ENCODE measurements at regions not wholly inside any gene's neighbourhood (a gene's known extent, or its start where the extent isn't known, plus 50 kb on each side); places are given as distances from the start of the nearest gene placed in this dataset.

DNA sequence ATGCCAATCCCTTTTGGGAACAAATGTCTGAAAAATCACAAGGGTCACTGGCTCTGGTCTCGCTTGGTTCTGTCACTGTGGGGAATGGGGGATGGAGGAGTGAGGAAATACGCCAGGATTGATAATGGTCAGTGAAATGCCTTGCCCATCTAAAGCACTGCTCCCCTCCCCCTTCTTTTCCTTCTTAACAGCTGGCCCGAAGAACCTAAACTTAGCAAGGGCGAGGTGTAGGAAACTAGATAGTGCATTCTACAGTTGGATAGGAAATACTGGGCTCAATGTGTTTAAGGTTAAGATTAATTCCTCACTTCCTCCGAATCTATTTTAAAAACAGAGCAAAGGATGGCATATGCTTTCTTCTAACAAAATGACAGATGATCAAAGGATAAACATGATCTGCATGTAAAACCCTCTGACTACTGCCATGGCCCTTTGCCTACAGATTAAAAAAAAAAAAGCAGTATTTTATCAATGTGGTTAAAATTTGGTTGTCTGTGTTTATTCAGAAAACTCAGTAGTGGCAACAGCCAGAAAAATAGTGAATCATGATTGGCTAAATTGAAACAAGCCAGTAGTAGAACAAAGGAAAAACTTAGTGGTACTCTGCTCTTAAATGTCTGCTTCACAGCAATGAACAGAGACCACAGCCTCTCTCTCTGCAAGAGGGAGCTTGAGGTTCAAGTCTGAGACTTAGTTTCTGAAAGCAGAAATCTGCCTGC, 86.1 kb upstream of the VAV3 start:
- Histone ChIP-seq H3K36me3 (ENCODE audit: control insufficient read depth, low read length) (no peaks in the 10 kb centered on the region), H3K9me2 (replicated peaks; ENCODE audit: control insufficient read depth, low read length) (no peaks in the 10 kb centered on the region), H3K4me3 (ENCODE audit: low read length) (no peak overlapping the region), H4K20me1 (ENCODE audit: control insufficient read depth, insufficient read depth, low read depth, low read length) (no peaks in the 10 kb centered on the region), H3F3A (ENCODE audit: control insufficient read depth, insufficient read depth) (no peaks in the 10 kb centered on the region), H3K27me3 (ENCODE audit: control insufficient read depth, low read length) (no peaks in the 10 kb centered on the region), H3K79me2 (ENCODE audit: control insufficient read depth, low read length) (no peaks in the 10 kb centered on the region), H3K27ac (ENCODE audit: low read depth, low read length) (no peak overlapping the region), H3K9me3 (ENCODE audit: control insufficient read depth, insufficient read depth, low read length) (no peaks in the 10 kb centered on the region), H3K4me1 (ENCODE audit: control insufficient read depth, low read length) (no peaks in the 10 kb centered on the region), H3K4me2 (ENCODE audit: low read length) (no peak overlapping the region)
- TF ChIP-seq, protein P1, sequence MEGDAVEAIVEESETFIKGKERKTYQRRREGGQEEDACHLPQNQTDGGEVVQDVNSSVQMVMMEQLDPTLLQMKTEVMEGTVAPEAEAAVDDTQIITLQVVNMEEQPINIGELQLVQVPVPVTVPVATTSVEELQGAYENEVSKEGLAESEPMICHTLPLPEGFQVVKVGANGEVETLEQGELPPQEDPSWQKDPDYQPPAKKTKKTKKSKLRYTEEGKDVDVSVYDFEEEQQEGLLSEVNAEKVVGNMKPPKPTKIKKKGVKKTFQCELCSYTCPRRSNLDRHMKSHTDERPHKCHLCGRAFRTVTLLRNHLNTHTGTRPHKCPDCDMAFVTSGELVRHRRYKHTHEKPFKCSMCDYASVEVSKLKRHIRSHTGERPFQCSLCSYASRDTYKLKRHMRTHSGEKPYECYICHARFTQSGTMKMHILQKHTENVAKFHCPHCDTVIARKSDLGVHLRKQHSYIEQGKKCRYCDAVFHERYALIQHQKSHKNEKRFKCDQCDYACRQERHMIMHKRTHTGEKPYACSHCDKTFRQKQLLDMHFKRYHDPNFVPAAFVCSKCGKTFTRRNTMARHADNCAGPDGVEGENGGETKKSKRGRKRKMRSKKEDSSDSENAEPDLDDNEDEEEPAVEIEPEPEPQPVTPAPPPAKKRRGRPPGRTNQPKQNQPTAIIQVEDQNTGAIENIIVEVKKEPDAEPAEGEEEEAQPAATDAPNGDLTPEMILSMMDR (IDR thresholded peaks at IDR 0.05; ENCODE audit: low read depth, low read length, poor library complexity, severe bottlenecking), result no peak

DNA sequence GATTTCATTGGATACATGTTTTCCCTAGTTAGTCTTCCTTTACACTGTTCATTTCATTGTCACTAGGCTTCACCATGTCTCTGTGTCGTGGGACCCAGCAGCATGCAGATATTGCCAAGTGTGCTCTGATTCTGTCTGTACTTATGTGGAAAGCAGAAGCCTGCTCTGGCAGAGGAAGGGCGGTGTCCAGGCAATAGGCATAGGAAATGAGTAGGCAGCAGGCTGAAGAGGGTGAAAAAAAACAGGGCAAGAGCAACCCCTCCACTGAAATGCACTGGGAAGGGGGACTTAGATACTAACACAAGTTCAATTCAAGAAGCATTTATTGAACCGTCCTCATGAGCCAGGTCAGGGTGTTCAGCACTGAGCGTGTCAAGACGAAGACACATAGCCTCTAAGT, 85.2 kb upstream of the VAV3 start:
- no peak overlapping the region for H3K4me2 ChIP-seq (ENCODE audit: low read length)
- no peak overlapping the region for H3K27ac ChIP-seq (ENCODE audit: low read depth, low read length)
- H3F3A ChIP-seq (ENCODE audit: control insufficient read depth, insufficient read depth), result no peaks in the 10 kb centered on the region
- TF ChIP-seq EZH2phosphoT487 (IDR thresholded peaks at IDR 0.05; ENCODE audit: borderline replicate concordance, low read length), result no peak
- TF ChIP-seq, protein P1 (IDR thresholded peaks at IDR 0.05; ENCODE audit: low read depth, low read length, poor library complexity, severe bottlenecking), result no peak
- no peaks in the 10 kb centered on the region for H4K20me1 ChIP-seq (ENCODE audit: control insufficient read depth, insufficient read depth, low read depth, low read length)
- no peaks in the 10 kb centered on the region for H3K79me2 ChIP-seq (ENCODE audit: control insufficient read depth, low read length)
- H3K9me3 ChIP-seq (ENCODE audit: control insufficient read depth, insufficient read depth, low read length), result no peaks in the 10 kb centered on the region
- H3K4me1 ChIP-seq (ENCODE audit: control insufficient read depth, low read length), result no peaks in the 10 kb centered on the region
- no peak overlapping the region for H3K4me3 ChIP-seq (ENCODE audit: low read length)
- no peaks in the 10 kb centered on the region for H3K9me2 ChIP-seq (replicated peaks; ENCODE audit: control insufficient read depth, low read length)
- no peaks in the 10 kb centered on the region for H3K27me3 ChIP-seq (ENCODE audit: control insufficient read depth, low read length)
- no peaks in the 10 kb centered on the region for H3K36me3 ChIP-seq (ENCODE audit: control insufficient read depth, low read length)

DNA sequence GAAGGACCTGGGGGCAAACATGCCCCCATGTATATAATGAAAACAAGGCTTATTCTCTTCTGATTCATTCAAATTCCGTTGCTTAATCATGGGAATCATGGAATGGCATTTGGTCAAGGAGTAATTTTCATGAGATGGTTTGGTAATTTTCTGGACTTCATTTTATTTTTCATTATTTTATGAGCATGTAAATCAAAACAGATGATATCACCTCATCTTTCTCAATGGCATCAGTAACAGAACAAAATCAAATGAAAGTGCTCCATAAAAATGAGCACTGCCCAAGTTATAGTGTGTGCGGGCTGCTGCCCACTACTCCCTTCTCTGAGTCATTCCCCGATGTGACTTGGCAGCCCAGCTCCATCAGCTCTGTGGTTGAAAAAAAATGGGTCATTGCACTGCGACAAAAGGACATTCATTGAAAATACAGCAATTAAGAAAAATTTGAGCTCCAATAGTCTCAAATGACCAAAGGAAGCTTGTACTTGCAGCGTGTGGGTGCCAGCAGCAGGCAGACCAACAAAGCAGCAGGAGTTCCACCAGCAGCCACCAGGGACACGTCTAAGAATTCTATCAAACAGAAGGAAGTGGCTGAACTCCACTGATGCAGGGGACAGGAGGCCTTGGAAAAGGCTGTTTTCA, 84.3 kb upstream of the VAV3 start:
- no peaks in the 10 kb centered on the region for H4K20me1 ChIP-seq (ENCODE audit: control insufficient read depth, insufficient read depth, low read depth, low read length)
- H3F3A ChIP-seq (ENCODE audit: control insufficient read depth, insufficient read depth), result no peaks in the 10 kb centered on the region
- H3K36me3 ChIP-seq (ENCODE audit: control insufficient read depth, low read length), result no peaks in the 10 kb centered on the region
- H3K4me2 ChIP-seq (ENCODE audit: low read length), result no peak overlapping the region
- H3K27ac ChIP-seq (ENCODE audit: low read depth, low read length), result no peak overlapping the region
- H3K4me1 ChIP-seq (ENCODE audit: control insufficient read depth, low read length), result peaks cover 3% of the 10 kb centered on the region
- TF ChIP-seq, protein P1 (IDR thresholded peaks at IDR 0.05; ENCODE audit: low read depth, low read length, poor library complexity, severe bottlenecking), result peak; percentile 53
- no peak for TF ChIP-seq EZH2phosphoT487 (IDR thresholded peaks at IDR 0.05; ENCODE audit: borderline replicate concordance, low read length)
- H3K79me2 ChIP-seq (ENCODE audit: control insufficient read depth, low read length), result no peaks in the 10 kb centered on the region
- no peak overlapping the region for H3K4me3 ChIP-seq (ENCODE audit: low read length)
- no peaks in the 10 kb centered on the region for H3K9me2 ChIP-seq (replicated peaks; ENCODE audit: control insufficient read depth, low read length)
- no peaks in the 10 kb centered on the region for H3K27me3 ChIP-seq (ENCODE audit: control insufficient read depth, low read length)
- H3K9me3 ChIP-seq (ENCODE audit: control insufficient read depth, insufficient read depth, low read length), result no peaks in the 10 kb centered on the region

Data from DOHH2 (cell line).